ENCODE measurements at regions not wholly inside any gene's neighbourhood (a gene's known extent, or its start where the extent isn't known, plus 50 kb on each side); places are given as distances from the start of the nearest gene placed in this dataset.
"Not testable (repeated sequence)": the region's sequence is repeated elsewhere in the genome, so short reads cannot be mapped to it uniquely, and the experiment has no call there.

GRCh38 chrX:42176789-42177188 lies 253.4 kb upstream of the CASK start:
- H3K4me2 ChIP-seq (ENCODE audit: low read length): no peak overlapping the region
- ChIA-PET POLR2A (ENCODE audit: unreplicated experiment) (no interaction called here), CTCF (no interaction called here)
- intact Hi-C loops (cut with micrococcal nuclease): no loop called here
- ATAC-seq (no peak), DNase-seq (peak; percentile 2)
- H3K27me3 ChIP-seq (ENCODE audit: low read length): peaks cover 3% of the 10 kb centered on the region; the same call in 1 of the 2 replicates
- no peaks in the 10 kb centered on the region for H3K9me2 ChIP-seq (replicated peaks; ENCODE audit: low read length)
- no peaks in the 10 kb centered on the region for H3K36me3 ChIP-seq (ENCODE audit: low read depth, low read length)
- H3K79me2 ChIP-seq (ENCODE audit: low read length): no peaks in the 10 kb centered on the region
- BruUV-seq (replicated peaks): no TSS peak
- H3K4me1 ChIP-seq (ENCODE audit: insufficient read depth, low read length): no peaks in the 10 kb centered on the region
- no peak overlapping the region for H3K9ac ChIP-seq (ENCODE audit: low read length)
- no peak overlapping the region for H2AFZ ChIP-seq (ENCODE audit: low read length)
- H3K27ac ChIP-seq (ENCODE audit: low read length): no peak overlapping the region
- no peaks in the 10 kb centered on the region for H4K20me1 ChIP-seq (ENCODE audit: low read length)
- no peak for TF ChIP-seq CTCF (conservative IDR thresholded peaks at IDR 0.05; ENCODE audit: low read depth, low read length)
- no peak for TF ChIP-seq EZH2 (IDR thresholded peaks at IDR 0.05; ENCODE audit: low read length, unreplicated experiment)
- no peak for TF ChIP-seq EZH2phosphoT487 (IDR thresholded peaks at IDR 0.05; ENCODE audit: borderline replicate concordance, low read length)
- H3F3A ChIP-seq (ENCODE audit: low read length, unreplicated experiment): no peaks in the 10 kb centered on the region
- H3K9me3 ChIP-seq (ENCODE audit: low read length): no peaks in the 10 kb centered on the region
- H3K4me3 ChIP-seq (ENCODE audit: low read length): no peak overlapping the region

- DNase-seq: no peak
- intact Hi-C loops (cut with micrococcal nuclease): no loop called here
- CTCF ChIA-PET: no interaction called here
Measured at GRCh38 chrX:42175843-42176242, 252.5 kb upstream of the CASK start.

GRCh38 chrX:42157923-42158322 lies 234.6 kb upstream of the CASK start:
- H3K27ac ChIP-seq (ENCODE audit: low read length); H4K20me1 ChIP-seq (ENCODE audit: low read length); CTCF ChIA-PET; POLR2A ChIA-PET (ENCODE audit: unreplicated experiment); BruUV-seq (replicated peaks); H3K79me2 ChIP-seq (ENCODE audit: low read length); H3K27me3 ChIP-seq (ENCODE audit: low read length); DNase-seq; H2AFZ ChIP-seq (ENCODE audit: low read length); intact Hi-C loops (cut with micrococcal nuclease); H3K4me3 ChIP-seq (ENCODE audit: low read length); H3F3A ChIP-seq (ENCODE audit: low read length, unreplicated experiment); H3K9me2 ChIP-seq (replicated peaks; ENCODE audit: low read length); ATAC-seq; H3K36me3 ChIP-seq (ENCODE audit: low read depth, low read length); H3K4me2 ChIP-seq (ENCODE audit: low read length); H3K9ac ChIP-seq (ENCODE audit: low read length); H3K9me3 ChIP-seq (ENCODE audit: low read length); H3K4me1 ChIP-seq (ENCODE audit: insufficient read depth, low read length): not testable (repeated sequence)

More at GRCh38 chrX:42175843-42176242, 252.5 kb upstream of the CASK start:
- H3K9ac ChIP-seq (ENCODE audit: low read length): no peak overlapping the region
- H3K9me3 ChIP-seq (ENCODE audit: low read length): no peaks in the 10 kb centered on the region
- no peak for ATAC-seq
- H3K27me3 ChIP-seq (ENCODE audit: low read length): peaks cover 3% of the 10 kb centered on the region; the same call in 1 of the 2 replicates
- no peaks in the 10 kb centered on the region for H4K20me1 ChIP-seq (ENCODE audit: low read length)
- no peak overlapping the region for H3K4me3 ChIP-seq (ENCODE audit: low read length)
- H3K79me2 ChIP-seq (ENCODE audit: low read length): no peaks in the 10 kb centered on the region
- H3K27ac ChIP-seq (ENCODE audit: low read length): no peak overlapping the region
- H2AFZ ChIP-seq (ENCODE audit: low read length): no peak overlapping the region
- H3K4me2 ChIP-seq (ENCODE audit: low read length): no peak overlapping the region
- no peaks in the 10 kb centered on the region for H3K4me1 ChIP-seq (ENCODE audit: insufficient read depth, low read length)
- no TSS peak for BruUV-seq (replicated peaks)
- POLR2A ChIA-PET (ENCODE audit: unreplicated experiment): no interaction called here
- H3K9me2 ChIP-seq (replicated peaks; ENCODE audit: low read length): no peaks in the 10 kb centered on the region
- H3K36me3 ChIP-seq (ENCODE audit: low read depth, low read length): no peaks in the 10 kb centered on the region
- H3F3A ChIP-seq (ENCODE audit: low read length, unreplicated experiment): no peaks in the 10 kb centered on the region
- TF ChIP-seq EZH2 (IDR thresholded peaks at IDR 0.05; ENCODE audit: low read length, unreplicated experiment) (no peak), EZH2phosphoT487 (IDR thresholded peaks at IDR 0.05; ENCODE audit: borderline replicate concordance, low read length) (no peak), CTCF (conservative IDR thresholded peaks at IDR 0.05; ENCODE audit: low read depth, low read length) (no peak)

Measured in PC-3 (cell line).